Upper lobe of left lung (tissue), 4 donors: ENCODE measurements at regions not wholly inside any gene's neighbourhood (a gene's known extent, or its start where the extent isn't known, plus 50 kb on each side); places are given as distances from the start of the nearest gene placed in this dataset.

ENCODE experiments used
- CTCF ChIP-seq, 6 experiments: fragments of 450-650 bp in 4 of 6; fragments of 200-600 bp in 2 of 6; sonication (generic) in 2 of 6; IDR thresholded peaks; one replicate each; pipeline ENCODE4 v1.5.1; 2016 to 2019; ENCODE audit warnings: antibody characterized with exemption in 6 of 6
- EP300 ChIP-seq, 4 donors: sonication (generic); formaldehyde crosslinking; IDR thresholded peaks; one replicate each; pipeline ENCODE4 v1.5.1; 2017; ENCODE audit warnings: antibody characterized with exemption in 4 of 4, control low read depth in 2 of 4

- TF ChIP-seq CTCF (IDR thresholded peaks at IDR 0.05), result no peak
- no peak for TF ChIP-seq EP300 (IDR thresholded peaks at IDR 0.05)
Measured at GRCh38 chr14:95395098-95395737, 75.5 kb upstream of the CLMN start.
